ENCODE measurements at regions not wholly inside any gene's neighbourhood (a gene's known extent, or its start where the extent isn't known, plus 50 kb on each side); places are given as distances from the start of the nearest gene placed in this dataset.
"Not testable (repeated sequence)": the region's sequence is repeated elsewhere in the genome, so short reads cannot be mapped to it uniquely, and the experiment has no call there.

GRCh38 chr4:81350040-81350439, 121.7 kb downstream of the RASGEF1B start:
- WGBS, 2 experiments (ENCODE audit: insufficient coverage in 2 of 2) = no CpG with 5 or more reads among the region's 3 CpGs
- no peaks in the 10 kb centered on the region for H3K9me3 ChIP-seq (ENCODE audit: control insufficient read depth, low read length)
- H3K27ac ChIP-seq (ENCODE audit: low read depth, low read length, severe bottlenecking) = no peak overlapping the region
- H3K36me3 ChIP-seq (ENCODE audit: control insufficient read depth, insufficient read depth, low read length) = no peaks in the 10 kb centered on the region
- H3K4me1 ChIP-seq (ENCODE audit: control insufficient read depth, insufficient read depth, low read length, poor library complexity, severe bottlenecking) = no peaks in the 10 kb centered on the region
- H3K4me3 ChIP-seq (ENCODE audit: extremely low read depth, insufficient read depth, low read length, poor library complexity, severe bottlenecking) = no peak overlapping the region

- Histone ChIP-seq H3K4me3 (ENCODE audit: extremely low read depth, insufficient read depth, low read length, poor library complexity, severe bottlenecking) (no peak overlapping the region), H3K27ac (ENCODE audit: low read depth, low read length, severe bottlenecking) (no peak overlapping the region), H3K36me3 (ENCODE audit: control insufficient read depth, insufficient read depth, low read length) (no peaks in the 10 kb centered on the region), H3K9me3 (ENCODE audit: control insufficient read depth, low read length) (no peaks in the 10 kb centered on the region), H3K4me1 (ENCODE audit: control insufficient read depth, insufficient read depth, low read length, poor library complexity, severe bottlenecking) (no peaks in the 10 kb centered on the region)
- WGBS, 2 experiments (ENCODE audit: insufficient coverage in 2 of 2) = 75% methylated on average over 1 of the region's 1 CpG; no CpG with 5 or more reads in 1 of the 2 experiments
Observed at GRCh38 chr4:81348778-81349094, 123.0 kb downstream of the RASGEF1B start.

- Histone ChIP-seq H3K9me3 (ENCODE audit: control insufficient read depth, low read length) (no peaks in the 10 kb centered on the region), H3K27ac (ENCODE audit: low read depth, low read length, severe bottlenecking) (no peak overlapping the region), H3K4me1 (ENCODE audit: control insufficient read depth, insufficient read depth, low read length, poor library complexity, severe bottlenecking) (no peaks in the 10 kb centered on the region), H3K4me3 (ENCODE audit: extremely low read depth, insufficient read depth, low read length, poor library complexity, severe bottlenecking) (no peak overlapping the region), H3K36me3 (ENCODE audit: control insufficient read depth, insufficient read depth, low read length) (no peaks in the 10 kb centered on the region)
- 86 to 88% methylated on average over 3 of the region's 3 CpGs for WGBS, 2 experiments (ENCODE audit: insufficient coverage in 2 of 2)
Observed at GRCh38 chr4:81348086-81348777, 123.5 kb downstream of the RASGEF1B start.

GRCh38 chr4:81346719-81347118, 125.0 kb downstream of the RASGEF1B start:
- H3K4me1 ChIP-seq (ENCODE audit: control insufficient read depth, insufficient read depth, low read length, poor library complexity, severe bottlenecking) = no peaks in the 10 kb centered on the region
- H3K27ac ChIP-seq (ENCODE audit: low read depth, low read length, severe bottlenecking) = no peak overlapping the region
- no peaks in the 10 kb centered on the region for H3K9me3 ChIP-seq (ENCODE audit: control insufficient read depth, low read length)
- WGBS, 2 experiments (ENCODE audit: insufficient coverage in 2 of 2) = no CpG with 5 or more reads among the region's 1 CpG
- no peaks in the 10 kb centered on the region for H3K36me3 ChIP-seq (ENCODE audit: control insufficient read depth, insufficient read depth, low read length)
- no peak overlapping the region for H3K4me3 ChIP-seq (ENCODE audit: extremely low read depth, insufficient read depth, low read length, poor library complexity, severe bottlenecking)

GRCh38 chr4:81343536-81343935, 128.2 kb downstream of the RASGEF1B start:
- Histone ChIP-seq H3K36me3 (ENCODE audit: control insufficient read depth, insufficient read depth, low read length) (no peaks in the 10 kb centered on the region), H3K27ac (ENCODE audit: low read depth, low read length, severe bottlenecking) (no peak overlapping the region), H3K9me3 (ENCODE audit: control insufficient read depth, low read length) (no peaks in the 10 kb centered on the region), H3K4me1 (ENCODE audit: control insufficient read depth, insufficient read depth, low read length, poor library complexity, severe bottlenecking) (no peaks in the 10 kb centered on the region), H3K4me3 (ENCODE audit: extremely low read depth, insufficient read depth, low read length, poor library complexity, severe bottlenecking) (no peak overlapping the region)
- 86 to 88% methylated on average over 2 to 3 of the region's 3 CpGs for WGBS, 2 experiments (ENCODE audit: insufficient coverage in 2 of 2)

GRCh38 chr4:81343046-81343445, 128.0 kb upstream of the PRKG2 start:
- no peaks in the 10 kb centered on the region for H3K36me3 ChIP-seq (ENCODE audit: control insufficient read depth, insufficient read depth, low read length)
- H3K9me3 ChIP-seq (ENCODE audit: control insufficient read depth, low read length) = no peaks in the 10 kb centered on the region
- H3K4me3 ChIP-seq (ENCODE audit: extremely low read depth, insufficient read depth, low read length, poor library complexity, severe bottlenecking) = no peak overlapping the region
- 67% methylated on average over 1 of the region's 1 CpG; no CpG with 5 or more reads in 1 of the 2 experiments for WGBS, 2 experiments (ENCODE audit: insufficient coverage in 2 of 2)
- H3K4me1 ChIP-seq (ENCODE audit: control insufficient read depth, insufficient read depth, low read length, poor library complexity, severe bottlenecking) = no peaks in the 10 kb centered on the region
- H3K27ac ChIP-seq (ENCODE audit: low read depth, low read length, severe bottlenecking) = no peak overlapping the region

GRCh38 chr4:81337211-81337610, 122.2 kb upstream of the PRKG2 start:
- Histone ChIP-seq H3K4me1 (ENCODE audit: control insufficient read depth, insufficient read depth, low read length, poor library complexity, severe bottlenecking) (no peaks in the 10 kb centered on the region), H3K27ac (ENCODE audit: low read depth, low read length, severe bottlenecking) (no peak overlapping the region), H3K4me3 (ENCODE audit: extremely low read depth, insufficient read depth, low read length, poor library complexity, severe bottlenecking) (no peak overlapping the region), H3K36me3 (ENCODE audit: control insufficient read depth, insufficient read depth, low read length) (no peaks in the 10 kb centered on the region), H3K9me3 (ENCODE audit: control insufficient read depth, low read length) (no peaks in the 10 kb centered on the region)
- WGBS, 2 experiments (ENCODE audit: insufficient coverage in 2 of 2) = 100% methylated on average over 1 of the region's 1 CpG; no CpG with 5 or more reads in 1 of the 2 experiments

GRCh38 chr4:81335122-81335912, 120.3 kb upstream of the PRKG2 start:
- H3K4me3 ChIP-seq (ENCODE audit: extremely low read depth, insufficient read depth, low read length, poor library complexity, severe bottlenecking) = no peak overlapping the region
- no peak overlapping the region for H3K27ac ChIP-seq (ENCODE audit: low read depth, low read length, severe bottlenecking)
- no peaks in the 10 kb centered on the region for H3K9me3 ChIP-seq (ENCODE audit: control insufficient read depth, low read length)
- 57 to 83% methylated on average over 1 of the region's 5 CpGs for WGBS, 2 experiments (ENCODE audit: insufficient coverage in 2 of 2)
- no peaks in the 10 kb centered on the region for H3K4me1 ChIP-seq (ENCODE audit: control insufficient read depth, insufficient read depth, low read length, poor library complexity, severe bottlenecking)
- no peaks in the 10 kb centered on the region for H3K36me3 ChIP-seq (ENCODE audit: control insufficient read depth, insufficient read depth, low read length)

GRCh38 chr4:81330018-81330417, 115.0 kb upstream of the PRKG2 start:
- no peak overlapping the region for H3K27ac ChIP-seq (ENCODE audit: low read depth, low read length, severe bottlenecking)
- H3K4me1 ChIP-seq (ENCODE audit: control insufficient read depth, insufficient read depth, low read length, poor library complexity, severe bottlenecking) = no peaks in the 10 kb centered on the region
- no peaks in the 10 kb centered on the region for H3K9me3 ChIP-seq (ENCODE audit: control insufficient read depth, low read length)
- H3K4me3 ChIP-seq (ENCODE audit: extremely low read depth, insufficient read depth, low read length, poor library complexity, severe bottlenecking) = no peak overlapping the region
- no peaks in the 10 kb centered on the region for H3K36me3 ChIP-seq (ENCODE audit: control insufficient read depth, insufficient read depth, low read length)
- WGBS, 2 experiments (ENCODE audit: insufficient coverage in 2 of 2) = no CpG with 5 or more reads among the region's 1 CpG

GRCh38 chr4:81326581-81326980, 111.6 kb upstream of the PRKG2 start:
- Histone ChIP-seq H3K36me3 (ENCODE audit: control insufficient read depth, insufficient read depth, low read length) (no peaks in the 10 kb centered on the region), H3K4me1 (ENCODE audit: control insufficient read depth, insufficient read depth, low read length, poor library complexity, severe bottlenecking) (no peaks in the 10 kb centered on the region), H3K9me3 (ENCODE audit: control insufficient read depth, low read length) (no peaks in the 10 kb centered on the region), H3K4me3 (ENCODE audit: extremely low read depth, insufficient read depth, low read length, poor library complexity, severe bottlenecking) (no peak overlapping the region), H3K27ac (ENCODE audit: low read depth, low read length, severe bottlenecking) (no peak overlapping the region)
- 80 to 88% methylated on average over 1 to 3 of the region's 3 CpGs for WGBS, 2 experiments (ENCODE audit: insufficient coverage in 2 of 2)

- not testable (repeated sequence) for H3K27ac ChIP-seq (ENCODE audit: low read depth, low read length, severe bottlenecking); H3K4me1 ChIP-seq (ENCODE audit: control insufficient read depth, insufficient read depth, low read length, poor library complexity, severe bottlenecking); H3K36me3 ChIP-seq (ENCODE audit: control insufficient read depth, insufficient read depth, low read length); H3K9me3 ChIP-seq (ENCODE audit: control insufficient read depth, low read length); H3K4me3 ChIP-seq (ENCODE audit: extremely low read depth, insufficient read depth, low read length, poor library complexity, severe bottlenecking)
- WGBS, 2 experiments (ENCODE audit: insufficient coverage in 2 of 2) = 75% methylated on average over 3 of the region's 3 CpGs; no CpG with 5 or more reads in 1 of the 2 experiments
Observed at GRCh38 chr4:81324594-81324993, 109.6 kb upstream of the PRKG2 start.

Data from mesodermal cell (in vitro differentiated cells).